ENCODE measurements at regions not wholly inside any gene's neighbourhood (a gene's known extent, or its start where the extent isn't known, plus 50 kb on each side); places are given as distances from the start of the nearest gene placed in this dataset.

GRCh38 chr3:178381555-178381954, 154.7 kb upstream of the KCNMB2 start:
- no peak for TF ChIP-seq POLR2AphosphoS5 (IDR thresholded peaks at IDR 0.05; ENCODE audit: low read depth, low read length)
- no peak for TF ChIP-seq TAF1 (IDR thresholded peaks at IDR 0.05; ENCODE audit: borderline replicate concordance, insufficient read depth, low read length)
- no peak for TF ChIP-seq REST (IDR thresholded peaks at IDR 0.05; ENCODE audit: insufficient read depth in 1 of 2, low read depth in 2 of 2, low read length in 2 of 2)
